Kasumi-1 (cell line): ENCODE measurements at regions not wholly inside any gene's neighbourhood (a gene's known extent, or its start where the extent isn't known, plus 50 kb on each side); places are given as distances from the start of the nearest gene placed in this dataset.

Experiments
- DNase-seq, 2 experiments: peaks; one replicate each; lab custom pipeline; 2025; lab: John Stamatoyannopoulos, UW

DNA sequence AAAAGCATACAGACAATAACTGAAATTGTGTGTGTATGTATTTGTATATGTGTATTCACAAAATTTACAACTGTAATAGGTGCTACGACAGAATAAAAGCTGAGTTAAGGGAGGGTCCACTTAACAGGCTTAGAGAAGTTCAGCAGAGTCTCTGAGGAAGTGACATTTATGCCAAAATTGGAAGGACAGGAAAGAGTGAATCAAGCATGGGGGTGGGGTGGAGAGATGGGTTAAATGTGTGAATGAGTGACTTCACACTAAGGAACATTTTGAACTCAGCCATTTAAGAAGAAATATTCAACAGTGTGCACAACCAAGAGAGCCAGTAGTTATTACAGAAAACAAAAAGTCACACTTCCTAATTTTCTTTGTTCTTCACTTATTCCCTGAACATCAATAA, 53.8 kb upstream of the RGS1 start:
- DNase-seq = peak; percentile 47 to 65

DNA sequence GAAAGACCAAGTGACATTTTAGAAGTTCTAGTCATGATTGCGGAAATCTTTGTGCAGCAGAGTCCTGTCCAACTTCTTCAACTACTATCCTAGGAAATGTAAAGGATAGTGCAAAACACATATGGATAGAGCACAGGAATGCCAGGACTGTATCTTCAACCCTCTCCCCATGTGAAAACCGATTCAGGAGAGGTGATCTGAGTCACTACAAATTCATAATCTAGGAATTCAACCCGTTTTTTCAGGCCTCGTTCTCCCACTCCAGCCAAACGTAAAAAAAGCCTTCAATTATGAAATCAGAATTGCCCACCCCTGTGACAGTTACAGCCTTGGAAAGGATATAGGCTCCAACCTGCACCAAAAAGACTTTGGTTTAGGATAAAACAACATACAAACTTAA, 52.9 kb upstream of the RGS1 start:
- no peak for DNase-seq

DNA sequence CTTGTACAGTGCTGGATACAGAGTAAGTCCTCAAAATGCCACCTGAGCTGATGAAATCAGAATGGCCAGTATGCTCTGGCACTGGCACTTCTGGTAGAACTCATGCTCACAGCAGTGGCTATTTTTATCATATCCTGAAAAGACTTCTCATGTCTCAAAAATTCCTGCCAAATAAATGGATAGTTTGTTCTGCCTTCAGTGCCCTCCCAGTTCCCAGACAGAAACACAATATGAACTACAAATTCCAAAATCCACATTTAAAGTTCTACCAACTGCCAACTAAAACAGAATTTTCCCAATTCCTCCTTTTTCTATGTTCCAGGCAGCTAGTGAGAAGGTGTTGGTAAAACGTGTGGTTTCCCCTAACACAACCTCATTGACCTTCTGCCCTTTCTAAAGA, 51.4 kb upstream of the RGS1 start:
- no peak for DNase-seq
